ENCODE measurements at regions not wholly inside any gene's neighbourhood (a gene's known extent, or its start where the extent isn't known, plus 50 kb on each side); places are given as distances from the start of the nearest gene placed in this dataset.

DNA sequence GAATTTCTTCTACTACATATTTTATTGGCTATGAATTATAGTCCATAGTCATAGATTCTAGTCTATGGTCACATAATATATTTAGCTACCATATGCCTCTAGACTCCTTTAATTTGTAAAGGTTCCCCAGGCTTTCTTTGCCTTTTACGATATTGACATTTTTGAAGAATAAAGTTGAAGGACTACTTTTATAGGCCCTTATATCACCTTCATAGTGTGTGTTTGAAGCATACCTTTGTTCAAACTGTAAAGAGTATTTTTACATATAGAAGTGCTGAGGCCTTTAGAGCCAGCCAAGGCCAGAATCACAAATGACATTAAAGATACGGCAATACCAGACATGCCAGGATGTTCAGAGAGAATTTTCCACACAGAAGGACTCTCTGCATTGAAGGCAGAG is 147.0 kb downstream of the GABRG2 start:
- no peak for TF ChIP-seq EZH2 (IDR thresholded peaks at IDR 0.05; ENCODE audit: low read length)
- TF ChIP-seq, protein P1, sequence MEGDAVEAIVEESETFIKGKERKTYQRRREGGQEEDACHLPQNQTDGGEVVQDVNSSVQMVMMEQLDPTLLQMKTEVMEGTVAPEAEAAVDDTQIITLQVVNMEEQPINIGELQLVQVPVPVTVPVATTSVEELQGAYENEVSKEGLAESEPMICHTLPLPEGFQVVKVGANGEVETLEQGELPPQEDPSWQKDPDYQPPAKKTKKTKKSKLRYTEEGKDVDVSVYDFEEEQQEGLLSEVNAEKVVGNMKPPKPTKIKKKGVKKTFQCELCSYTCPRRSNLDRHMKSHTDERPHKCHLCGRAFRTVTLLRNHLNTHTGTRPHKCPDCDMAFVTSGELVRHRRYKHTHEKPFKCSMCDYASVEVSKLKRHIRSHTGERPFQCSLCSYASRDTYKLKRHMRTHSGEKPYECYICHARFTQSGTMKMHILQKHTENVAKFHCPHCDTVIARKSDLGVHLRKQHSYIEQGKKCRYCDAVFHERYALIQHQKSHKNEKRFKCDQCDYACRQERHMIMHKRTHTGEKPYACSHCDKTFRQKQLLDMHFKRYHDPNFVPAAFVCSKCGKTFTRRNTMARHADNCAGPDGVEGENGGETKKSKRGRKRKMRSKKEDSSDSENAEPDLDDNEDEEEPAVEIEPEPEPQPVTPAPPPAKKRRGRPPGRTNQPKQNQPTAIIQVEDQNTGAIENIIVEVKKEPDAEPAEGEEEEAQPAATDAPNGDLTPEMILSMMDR (optimal IDR thresholded peaks at IDR 0.05 in 1 of 3, IDR thresholded peaks at IDR 0.05 in 1 of 3, conservative IDR thresholded peaks at IDR 0.05 in 1 of 3; ENCODE audit: extremely low read depth in 1 of 3, insufficient read depth in 2 of 3, low read length in 3 of 3) = no peak

Measured in keratinocyte (primary cell).